Liver (tissue), 2 donors: ENCODE measurements at regions not wholly inside any gene's neighbourhood (a gene's known extent, or its start where the extent isn't known, plus 50 kb on each side); places are given as distances from the start of the nearest gene placed in this dataset.

Source experiments
- SP1 ChIP-seq: IDR thresholded peaks from 2 replicates; pipeline ENCODE4 v1.6.1; 2018; ENCODE audit warnings: antibody characterized with exemption, mild to moderate bottlenecking
- TF ChIP-seq, protein P1 (sequence below): IDR thresholded peaks from 2 replicates; pipeline ENCODE4 v1.6.1; 2016; ENCODE audit warnings: antibody characterized with exemption
- TF ChIP-seq, protein P2 (sequence below): IDR thresholded peaks from 2 replicates; pipeline ENCODE4 v1.6.1; 2016; ENCODE audit warnings: antibody characterized with exemption
- donor health status: healthy.

DNA sequence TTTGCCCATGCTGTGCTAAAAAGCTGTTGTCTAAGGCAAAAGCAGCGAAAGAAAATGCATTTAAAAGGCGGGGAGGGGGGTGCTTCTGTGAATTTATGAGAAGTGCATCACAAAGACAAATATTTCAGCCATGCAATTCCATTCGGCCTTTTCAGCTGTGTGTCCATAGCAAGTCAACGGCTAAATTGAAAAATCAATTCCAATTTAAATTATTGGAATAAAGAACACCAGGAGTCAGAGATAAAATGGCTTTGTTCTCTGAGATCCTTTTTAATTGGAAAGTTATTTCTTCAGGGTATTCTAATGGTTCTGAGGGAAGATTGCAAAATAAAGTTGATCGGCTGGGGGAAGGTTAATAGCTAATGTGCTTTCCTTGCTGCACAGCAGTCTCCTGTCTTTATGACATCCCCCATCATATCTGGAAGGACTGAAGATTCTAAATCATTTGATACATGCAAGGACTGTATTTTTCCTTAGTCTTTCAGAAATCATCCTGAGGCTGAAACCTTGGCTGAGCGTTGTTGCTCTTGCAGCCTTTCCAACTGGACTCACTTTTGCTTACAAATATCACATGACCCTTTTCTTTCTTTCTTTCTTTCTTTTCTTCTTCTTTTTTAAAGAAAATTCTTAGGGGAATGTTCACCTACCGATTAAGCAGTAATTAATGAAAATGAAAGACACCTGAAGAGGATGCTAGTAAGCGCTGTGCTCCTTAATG lies 647.1 kb downstream of the DACH1 start:
- TF ChIP-seq, protein P1, sequence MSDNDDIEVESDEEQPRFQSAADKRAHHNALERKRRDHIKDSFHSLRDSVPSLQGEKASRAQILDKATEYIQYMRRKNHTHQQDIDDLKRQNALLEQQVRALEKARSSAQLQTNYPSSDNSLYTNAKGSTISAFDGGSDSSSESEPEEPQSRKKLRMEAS = no peak
- TF ChIP-seq, protein P2, sequence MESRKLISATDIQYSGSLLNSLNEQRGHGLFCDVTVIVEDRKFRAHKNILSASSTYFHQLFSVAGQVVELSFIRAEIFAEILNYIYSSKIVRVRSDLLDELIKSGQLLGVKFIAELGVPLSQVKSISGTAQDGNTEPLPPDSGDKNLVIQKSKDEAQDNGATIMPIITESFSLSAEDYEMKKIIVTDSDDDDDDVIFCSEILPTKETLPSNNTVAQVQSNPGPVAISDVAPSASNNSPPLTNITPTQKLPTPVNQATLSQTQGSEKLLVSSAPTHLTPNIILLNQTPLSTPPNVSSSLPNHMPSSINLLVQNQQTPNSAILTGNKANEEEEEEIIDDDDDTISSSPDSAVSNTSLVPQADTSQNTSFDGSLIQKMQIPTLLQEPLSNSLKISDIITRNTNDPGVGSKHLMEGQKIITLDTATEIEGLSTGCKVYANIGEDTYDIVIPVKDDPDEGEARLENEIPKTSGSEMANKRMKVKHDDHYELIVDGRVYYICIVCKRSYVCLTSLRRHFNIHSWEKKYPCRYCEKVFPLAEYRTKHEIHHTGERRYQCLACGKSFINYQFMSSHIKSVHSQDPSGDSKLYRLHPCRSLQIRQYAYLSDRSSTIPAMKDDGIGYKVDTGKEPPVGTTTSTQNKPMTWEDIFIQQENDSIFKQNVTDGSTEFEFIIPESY = no peak
- TF ChIP-seq SP1 = no peak
